MM.1S (cell line): ENCODE measurements at regions not wholly inside any gene's neighbourhood (a gene's known extent, or its start where the extent isn't known, plus 50 kb on each side); places are given as distances from the start of the nearest gene placed in this dataset.

Experiments used
- DNase-seq: peaks from one replicate; pipeline ENCODE4 v3.0.0-alpha.2; 2015
- H2AFZ ChIP-seq: fragments of 300-600 bp; sonication (generic); 2 replicates; pipeline ENCODE4 v1.6.0; 2016; ENCODE audit warnings: antibody characterized with exemption, low read length
- H3F3A ChIP-seq: fragments of 300-600 bp; sonication (generic); 2 replicates; pipeline ENCODE4 v1.6.1; 2016; ENCODE audit warnings: mild to moderate bottlenecking, antibody characterized with exemption, low read length, moderate library complexity, mixed read lengths; ENCODE audit not compliant: insufficient read depth
- H3K27ac ChIP-seq: fragments of 300-600 bp; sonication (generic); 2 replicates; pipeline ENCODE4 v1.5.1; 2016; ENCODE audit warnings: mild to moderate bottlenecking, low read length
- H3K27me3 ChIP-seq: fragments of 300-600 bp; sonication (generic); replicated peaks from 2 replicates; pipeline ENCODE4 v1.6.0; 2016; ENCODE audit warnings: low read length; ENCODE audit not compliant: insufficient read depth
- H3K36me3 ChIP-seq: fragments of 300-600 bp; sonication (generic); replicated peaks from 2 replicates; pipeline ENCODE4 v1.6.1; 2016; ENCODE audit warnings: mild to moderate bottlenecking, low read length, mixed read lengths; ENCODE audit not compliant: insufficient read depth
- H3K4me1 ChIP-seq: fragments of 300-600 bp; sonication (generic); 2 replicates; pipeline ENCODE4 v1.6.1; 2016; ENCODE audit warnings: low read length, mixed read lengths
- H3K4me2 ChIP-seq: fragments of 300-600 bp; sonication (generic); 2 replicates; pipeline ENCODE4 v1.6.0; 2016; ENCODE audit warnings: low read depth, low read length
- H3K4me3 ChIP-seq: fragments of 300-600 bp; sonication (generic); 2 replicates; pipeline ENCODE4 v1.5.1; 2016; ENCODE audit warnings: low read length, mixed read lengths
- H3K79me2 ChIP-seq: fragments of 300-600 bp; sonication (generic); 2 replicates; pipeline ENCODE4 v1.6.1; 2016; ENCODE audit warnings: mixed run types, low read length, mixed read lengths
- H3K9ac ChIP-seq: fragments of 300-600 bp; sonication (generic); 2 replicates; pipeline ENCODE4 v1.6.1; 2016; ENCODE audit warnings: low read length, mixed read lengths
- H3K9me2 ChIP-seq: fragments of 300-600 bp; sonication (generic); replicated peaks from 2 replicates; pipeline ENCODE4 v1.6.1; 2016; ENCODE audit warnings: mild to moderate bottlenecking, low read length, mixed read lengths; ENCODE audit not compliant: insufficient read depth
- H3K9me3 ChIP-seq: fragments of 300-600 bp; sonication (generic); replicated peaks from 2 replicates; pipeline ENCODE4 v1.6.1; 2016; ENCODE audit warnings: mild to moderate bottlenecking, low read length, mixed read lengths; ENCODE audit not compliant: insufficient read depth
- H4K20me1 ChIP-seq: fragments of 300-600 bp; sonication (generic); 2 replicates; pipeline ENCODE4 v1.6.1; 2016; ENCODE audit warnings: mild to moderate bottlenecking, low read length, moderate library complexity, mixed read lengths; ENCODE audit not compliant: insufficient read depth
- EZH2 ChIP-seq: fragments of 300-600 bp; sonication (generic); optimal IDR thresholded peaks from 2 replicates; pipeline ENCODE3; 2017; ENCODE audit warnings: low read depth, mild to moderate bottlenecking, antibody characterized with exemption, low read length, mixed read lengths
- EZH2phosphoT487 ChIP-seq: fragments of 300-600 bp; sonication (generic); IDR thresholded peaks from 2 replicates; pipeline ENCODE4 v1.6.1; 2018; ENCODE audit warnings: antibody characterized with exemption, low read length
- TF ChIP-seq, protein P1 (sequence below): fragments of 300-600 bp; sonication (generic); IDR thresholded peaks from 2 replicates; pipeline ENCODE4 v1.5.1; 2016; ENCODE audit warnings: antibody characterized with exemption, low read length, mixed read lengths

- H3K27me3 ChIP-seq = no peaks in the 10 kb centered on the region
- H3K4me3 ChIP-seq = no peak overlapping the region
- no peak overlapping the region for H3K4me2 ChIP-seq
- no peaks in the 10 kb centered on the region for H3K9me3 ChIP-seq
- no peak for DNase-seq
- H3K79me2 ChIP-seq = no peaks in the 10 kb centered on the region
- TF ChIP-seq, protein P1, sequence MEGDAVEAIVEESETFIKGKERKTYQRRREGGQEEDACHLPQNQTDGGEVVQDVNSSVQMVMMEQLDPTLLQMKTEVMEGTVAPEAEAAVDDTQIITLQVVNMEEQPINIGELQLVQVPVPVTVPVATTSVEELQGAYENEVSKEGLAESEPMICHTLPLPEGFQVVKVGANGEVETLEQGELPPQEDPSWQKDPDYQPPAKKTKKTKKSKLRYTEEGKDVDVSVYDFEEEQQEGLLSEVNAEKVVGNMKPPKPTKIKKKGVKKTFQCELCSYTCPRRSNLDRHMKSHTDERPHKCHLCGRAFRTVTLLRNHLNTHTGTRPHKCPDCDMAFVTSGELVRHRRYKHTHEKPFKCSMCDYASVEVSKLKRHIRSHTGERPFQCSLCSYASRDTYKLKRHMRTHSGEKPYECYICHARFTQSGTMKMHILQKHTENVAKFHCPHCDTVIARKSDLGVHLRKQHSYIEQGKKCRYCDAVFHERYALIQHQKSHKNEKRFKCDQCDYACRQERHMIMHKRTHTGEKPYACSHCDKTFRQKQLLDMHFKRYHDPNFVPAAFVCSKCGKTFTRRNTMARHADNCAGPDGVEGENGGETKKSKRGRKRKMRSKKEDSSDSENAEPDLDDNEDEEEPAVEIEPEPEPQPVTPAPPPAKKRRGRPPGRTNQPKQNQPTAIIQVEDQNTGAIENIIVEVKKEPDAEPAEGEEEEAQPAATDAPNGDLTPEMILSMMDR = no peak
- no peak overlapping the region for H3K9ac ChIP-seq
- H3K36me3 ChIP-seq = no peaks in the 10 kb centered on the region
- H3F3A ChIP-seq = no peaks in the 10 kb centered on the region
- H3K9me2 ChIP-seq = no peaks in the 10 kb centered on the region
- H2AFZ ChIP-seq = no peak overlapping the region
- H4K20me1 ChIP-seq = no peaks in the 10 kb centered on the region
- no peaks in the 10 kb centered on the region for H3K4me1 ChIP-seq
- H3K27ac ChIP-seq = no peak overlapping the region
Measured at GRCh38 chr13:80011448-80012212, 329.3 kb downstream of the SPRY2 start.

DNA sequence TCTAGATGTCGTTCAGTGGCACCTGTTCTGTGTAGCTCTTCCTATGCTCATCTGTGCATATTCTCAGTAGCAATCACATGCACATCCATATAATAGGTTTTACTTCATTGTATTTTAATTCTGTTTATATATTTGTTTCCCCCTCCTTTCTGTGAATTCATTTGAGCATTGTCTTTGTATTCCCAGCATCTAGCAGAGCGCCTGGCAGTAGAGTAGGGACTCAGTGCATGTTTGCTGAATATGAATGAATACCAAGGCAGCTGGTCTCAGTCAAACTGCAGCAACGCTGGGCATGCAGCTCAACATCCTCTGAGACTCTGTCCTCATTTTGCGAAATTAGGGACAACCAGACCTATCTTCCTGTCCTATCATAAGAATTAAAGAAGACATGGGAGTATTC is 330.1 kb downstream of the SPRY2 start:
- TF ChIP-seq, protein P1 = no peak
- TF ChIP-seq EZH2phosphoT487 (no peak), EZH2 (no peak)
- H3K9me3 ChIP-seq = no peaks in the 10 kb centered on the region
- H3K79me2 ChIP-seq = no peaks in the 10 kb centered on the region
- no peaks in the 10 kb centered on the region for H3K4me1 ChIP-seq
- H3K4me2 ChIP-seq = no peak overlapping the region
- no peaks in the 10 kb centered on the region for H3K36me3 ChIP-seq
- H3K27me3 ChIP-seq = no peaks in the 10 kb centered on the region
- H4K20me1 ChIP-seq = no peaks in the 10 kb centered on the region
- no peak overlapping the region for H3K9ac ChIP-seq
- no peak overlapping the region for H2AFZ ChIP-seq
- no peak for DNase-seq
- no peaks in the 10 kb centered on the region for H3K9me2 ChIP-seq
- no peak overlapping the region for H3K4me3 ChIP-seq
- H3K27ac ChIP-seq = no peak overlapping the region
- no peaks in the 10 kb centered on the region for H3F3A ChIP-seq

DNA sequence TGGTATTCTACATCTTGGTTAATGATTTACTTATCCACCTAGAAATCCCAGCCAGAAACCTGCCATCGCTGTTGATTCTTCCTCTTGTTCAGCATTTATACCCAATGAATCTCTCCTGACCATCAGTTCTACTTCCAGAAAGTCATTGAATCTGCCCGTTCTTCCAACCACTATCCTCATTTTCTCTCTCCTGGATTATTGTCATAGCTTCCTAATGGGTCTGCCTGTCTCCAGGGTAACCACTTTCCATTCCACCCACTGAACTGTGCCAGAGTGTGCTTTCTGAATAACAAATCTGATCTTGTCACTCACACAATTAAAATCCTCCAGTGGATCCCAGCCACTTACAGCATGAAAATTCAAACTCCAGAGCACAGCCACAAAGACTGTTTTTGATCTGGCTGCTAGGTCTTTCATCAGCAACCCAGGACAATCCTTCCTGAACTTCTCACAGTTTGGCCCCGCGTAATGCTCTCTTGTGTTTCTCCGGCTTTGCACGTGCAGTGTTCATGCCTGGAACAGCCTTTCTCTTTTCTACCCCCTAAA is 330.6 kb downstream of the SPRY2 start:
- no peaks in the 10 kb centered on the region for H3K79me2 ChIP-seq
- no peaks in the 10 kb centered on the region for H3K9me3 ChIP-seq
- DNase-seq = no peak
- no peak overlapping the region for H3K4me2 ChIP-seq
- H3F3A ChIP-seq = no peaks in the 10 kb centered on the region
- H2AFZ ChIP-seq = no peak overlapping the region
- no peak overlapping the region for H3K27ac ChIP-seq
- H4K20me1 ChIP-seq = no peaks in the 10 kb centered on the region
- H3K27me3 ChIP-seq = no peaks in the 10 kb centered on the region
- H3K4me1 ChIP-seq = no peaks in the 10 kb centered on the region
- H3K4me3 ChIP-seq = no peak overlapping the region
- no peaks in the 10 kb centered on the region for H3K9me2 ChIP-seq
- H3K36me3 ChIP-seq = no peaks in the 10 kb centered on the region
- no peak overlapping the region for H3K9ac ChIP-seq
- TF ChIP-seq EZH2 (no peak), EZH2phosphoT487 (no peak)
- TF ChIP-seq, protein P1 = no peak
